Ramos (cell line): ENCODE measurements at regions not wholly inside any gene's neighbourhood (a gene's known extent, or its start where the extent isn't known, plus 50 kb on each side); places are given as distances from the start of the nearest gene placed in this dataset.

Source experiments
- in situ Hi-C: fragments of 300-500 bp; cut with MboI; formaldehyde crosslinking; loops from one replicate; pipeline ENCODE4 v1.14.3; 2022; ENCODE audit warnings: low sequenced_read_pairs; ENCODE audit not compliant: unreplicated experiment

DNA sequence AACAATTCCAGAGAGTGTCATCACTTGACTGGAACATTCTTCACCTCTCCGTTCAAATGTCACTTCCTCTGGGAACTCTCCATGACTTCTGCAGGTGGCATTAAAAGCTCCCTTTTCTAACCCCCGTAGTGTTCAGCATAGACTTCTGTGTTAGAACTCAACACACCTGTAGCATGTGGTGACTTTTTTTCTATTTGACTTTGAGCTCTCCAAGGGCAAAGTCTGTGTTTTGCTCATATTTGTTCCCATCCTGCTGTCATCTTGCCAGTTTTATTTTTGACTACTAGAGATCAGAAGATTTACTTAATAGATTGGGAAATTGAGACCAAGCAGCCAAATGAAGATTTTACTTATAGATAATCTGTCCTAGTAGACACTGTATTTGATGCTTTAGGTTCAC, 367.1 kb downstream of the INSC start:
- in situ Hi-C loops, result no loop called here

DNA sequence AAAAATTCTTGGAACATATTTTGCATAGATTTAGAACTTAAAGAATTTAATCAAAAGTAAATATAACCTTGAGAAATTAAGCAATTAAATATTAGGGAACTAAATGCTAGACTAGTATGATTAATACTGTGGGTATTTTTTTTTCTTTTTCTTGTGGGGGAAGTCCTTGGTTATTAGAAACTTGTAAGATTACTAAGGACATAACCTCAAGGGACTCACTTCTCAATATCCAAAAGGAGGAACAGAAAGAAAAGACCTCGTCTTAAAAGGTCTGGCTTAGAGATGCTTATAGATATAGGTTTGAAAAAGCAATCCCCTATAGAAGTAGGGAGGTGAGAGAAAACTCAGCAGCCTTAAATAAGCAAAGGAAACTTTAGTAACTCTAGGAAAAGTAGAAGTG, 368.5 kb downstream of the INSC start:
- in situ Hi-C loops, result no loop called here

GRCh38 chr11:15484398-15484797, 369.7 kb downstream of the INSC start:
- in situ Hi-C loops, result no loop called here

DNA sequence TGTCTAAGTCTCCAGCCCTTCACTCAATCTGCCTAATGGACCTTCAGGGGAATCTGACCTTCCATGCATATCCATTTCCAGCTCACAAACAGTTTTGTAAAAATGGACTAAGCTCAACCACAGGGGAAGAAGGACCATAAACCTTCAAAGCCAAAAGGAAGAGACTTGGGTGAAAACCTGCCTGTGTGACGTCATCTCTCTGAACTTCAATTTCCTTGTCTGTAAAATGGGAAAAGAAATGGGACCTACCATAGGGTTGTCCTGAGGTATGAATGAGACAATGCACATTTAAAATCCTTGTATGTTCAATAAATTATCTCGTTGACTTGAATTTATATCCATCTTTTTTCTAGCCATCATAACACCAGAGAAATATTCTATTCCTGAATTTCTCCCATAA, 370.7 kb downstream of the INSC start:
- in situ Hi-C loops, result no loop called here

DNA sequence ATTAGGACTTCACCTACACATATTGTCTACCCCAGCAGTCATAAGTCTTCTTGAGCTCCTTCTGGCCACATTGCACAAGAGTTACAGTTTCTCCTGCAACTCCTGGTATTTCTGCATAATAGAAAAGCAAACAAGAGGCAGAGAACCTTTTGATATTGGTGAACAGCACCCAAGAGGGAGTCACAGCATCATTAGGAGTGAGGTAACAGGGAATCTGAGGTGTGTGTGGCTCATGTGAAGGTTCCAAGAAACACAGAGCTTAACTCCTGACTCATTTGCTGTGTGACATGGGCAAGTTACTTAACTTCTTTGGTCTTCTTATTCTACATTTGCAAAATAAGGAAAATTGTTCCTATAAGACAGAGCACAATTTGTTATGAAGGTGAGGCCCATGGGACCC, 374.6 kb downstream of the INSC start:
- in situ Hi-C loops, result no loop called here

- in situ Hi-C loops, result no loop called here
Measured at GRCh38 chr11:15490535-15490934, 375.8 kb downstream of the INSC start.

GRCh38 chr11:15493066-15493465, 378.3 kb downstream of the INSC start:
- in situ Hi-C loops, result no loop called here

DNA sequence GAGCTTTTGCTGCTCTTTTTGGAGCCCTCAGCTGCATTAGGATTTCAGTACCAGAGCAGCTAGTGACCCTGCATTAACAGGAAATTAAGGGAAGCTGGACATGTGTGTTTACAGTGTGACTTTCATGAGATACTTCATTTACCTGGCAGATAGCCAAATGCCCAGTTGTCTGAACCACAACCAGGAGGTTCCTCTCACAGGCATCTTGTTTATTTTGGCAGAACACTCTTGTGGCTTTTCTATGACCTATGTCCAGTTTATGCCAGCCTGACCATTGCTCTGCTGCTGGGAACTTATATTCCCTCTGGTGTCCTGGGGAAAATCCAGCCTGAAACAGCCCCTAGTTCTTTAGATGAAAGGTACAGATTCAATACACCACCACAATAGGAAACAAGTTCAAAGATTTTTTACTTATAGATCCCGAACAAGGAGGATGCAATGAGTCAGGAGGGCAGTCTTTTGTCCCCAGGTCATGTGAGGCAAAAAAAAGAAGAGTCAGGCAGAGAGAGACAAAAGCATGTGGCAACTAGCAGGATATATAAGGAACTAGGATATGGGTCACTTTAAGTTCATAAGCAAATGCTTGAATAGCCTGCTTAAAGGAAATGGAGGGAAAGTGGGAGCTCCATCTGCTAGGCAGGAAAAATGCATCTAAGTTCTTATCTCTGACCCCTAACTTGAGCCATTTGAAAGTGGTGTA, 379.3 kb downstream of the INSC start:
- in situ Hi-C loops, result no loop called here

- in situ Hi-C loops, result no loop called here
Measured at GRCh38 chr11:15494740-15495139, 380.0 kb downstream of the INSC start.

- in situ Hi-C loops, result no loop called here
Measured at GRCh38 chr11:15495462-15495861, 380.7 kb downstream of the INSC start.

- in situ Hi-C loops, result no loop called here
Measured at GRCh38 chr11:15497366-15497765, 382.6 kb downstream of the INSC start.

DNA sequence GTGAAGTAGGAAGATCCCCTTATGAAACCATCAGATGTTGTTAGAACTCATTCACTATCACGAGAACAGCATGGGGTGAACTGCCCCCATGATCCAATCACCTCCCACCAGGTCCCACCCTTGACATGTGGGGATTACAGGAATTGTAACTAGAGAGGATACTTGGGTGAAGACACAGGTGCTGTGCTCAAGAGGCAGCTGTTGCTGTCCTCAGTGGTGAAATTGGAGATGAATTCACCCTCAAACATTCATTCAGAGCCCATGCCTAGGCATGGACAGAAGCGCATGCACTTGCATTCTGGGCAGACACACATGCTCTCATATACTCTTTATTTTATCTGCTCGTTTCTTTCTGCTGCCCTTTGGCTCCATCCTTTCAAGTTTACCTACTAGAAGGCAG, 385.0 kb downstream of the INSC start:
- in situ Hi-C loops, result no loop called here

DNA sequence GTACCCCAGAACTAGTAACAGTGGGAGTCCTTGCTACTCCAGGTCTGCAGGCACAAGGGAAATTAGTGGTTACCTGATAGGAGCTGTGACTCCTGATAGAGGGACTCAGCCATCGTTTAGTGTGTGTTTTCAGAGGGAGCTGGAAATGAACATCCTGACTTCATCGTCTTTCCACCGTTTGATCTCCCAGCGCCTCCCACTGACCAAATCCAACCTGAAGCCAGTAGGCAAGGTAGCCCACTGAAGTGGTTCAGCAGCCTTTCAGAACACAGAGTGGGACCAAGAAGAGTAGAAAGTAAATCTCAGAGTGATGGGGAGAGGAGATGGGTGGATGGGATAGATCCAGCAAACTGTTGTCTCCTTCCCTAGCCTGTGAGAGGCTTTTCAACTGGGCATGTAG, 385.9 kb downstream of the INSC start:
- in situ Hi-C loops, result no loop called here

DNA sequence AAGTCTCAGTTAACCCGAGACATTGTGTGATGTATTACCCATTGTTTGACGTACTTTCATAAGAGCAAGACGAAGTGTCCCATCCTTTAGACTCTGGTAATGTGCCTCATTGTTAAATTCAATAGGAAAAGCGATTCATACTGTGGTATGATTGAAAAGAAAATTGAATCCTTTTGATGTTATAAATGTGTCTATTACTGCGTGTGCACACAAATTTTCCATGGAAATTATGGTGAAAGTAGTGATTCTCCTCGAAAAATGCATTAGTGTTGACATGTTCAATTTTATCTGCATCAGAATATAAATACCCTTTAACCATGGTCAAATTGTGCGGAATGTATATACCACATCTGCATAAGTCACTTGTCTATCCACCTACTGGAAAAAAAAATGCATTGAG, 386.8 kb downstream of the INSC start:
- in situ Hi-C loops, result no loop called here

- in situ Hi-C loops, result no loop called here
Measured at GRCh38 chr11:15505155-15505554, 390.4 kb downstream of the INSC start.

- in situ Hi-C loops, result no loop called here
Measured at GRCh38 chr11:15507592-15507991, 392.9 kb downstream of the INSC start.

- in situ Hi-C loops, result no loop called here
Measured at GRCh38 chr11:15509082-15509481, 394.4 kb downstream of the INSC start.

- in situ Hi-C loops, result no loop called here
Measured at GRCh38 chr11:15519124-15519791, 404.5 kb downstream of the INSC start.

DNA sequence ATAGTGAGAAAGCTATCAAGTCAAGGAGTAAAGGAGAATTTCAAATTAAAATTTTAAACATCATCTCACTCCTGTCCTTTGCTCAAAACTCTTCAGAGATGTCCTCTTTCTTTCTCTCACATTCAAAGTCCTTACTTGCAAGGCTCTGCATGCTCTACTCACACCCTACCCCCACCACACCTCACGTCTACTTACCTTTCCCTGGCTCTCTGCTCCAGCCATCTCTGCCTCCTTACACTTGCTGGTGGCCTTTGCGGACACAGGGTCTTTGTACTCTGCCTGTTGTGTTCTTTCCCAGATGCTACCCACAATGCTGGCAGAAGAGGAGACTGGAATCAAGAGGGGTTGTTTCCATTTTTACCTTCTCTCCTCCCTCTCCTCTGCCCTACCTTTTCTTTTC, 405.2 kb downstream of the INSC start:
- in situ Hi-C loops, result no loop called here

- in situ Hi-C loops, result no loop called here
Measured at GRCh38 chr11:15523543-15523942, 408.8 kb downstream of the INSC start.

- in situ Hi-C loops, result no loop called here
Measured at GRCh38 chr11:15525582-15525981, 410.9 kb downstream of the INSC start.

DNA sequence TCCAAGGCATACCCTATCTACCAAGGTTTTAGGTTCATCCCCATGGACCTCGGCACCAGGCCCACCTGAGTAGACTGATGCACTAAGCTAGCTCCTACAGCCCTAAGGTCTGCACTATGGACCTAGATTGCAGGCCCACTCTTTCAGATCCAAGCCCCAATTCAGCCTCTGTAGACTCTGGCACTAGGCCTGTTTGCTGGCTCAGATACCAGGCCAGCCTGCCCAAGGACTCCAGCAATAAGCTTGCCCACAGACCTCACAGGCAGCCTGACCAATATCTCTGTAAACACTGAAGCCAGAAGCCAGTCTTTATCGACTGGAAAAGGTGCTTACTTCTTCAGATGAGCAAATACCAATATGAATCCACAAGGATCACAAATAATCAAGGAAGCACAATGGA, 411.3 kb downstream of the INSC start:
- in situ Hi-C loops, result no loop called here
